HepG2 (cell line): ENCODE measurements at regions not wholly inside any gene's neighbourhood (a gene's known extent, or its start where the extent isn't known, plus 50 kb on each side); places are given as distances from the start of the nearest gene placed in this dataset.
A peak's percentile ranks its signal among the peaks of the same experiment; 100 is the strongest.

Experiments used
- BCL6 ChIP-seq: IDR thresholded peaks from 2 replicates; pipeline ENCODE4 v1.6.1; 2016; ENCODE audit warnings: missing genetic modification reagents, missing compliant biosample characterization
- FOXA3 ChIP-seq: IDR thresholded peaks from 2 replicates; pipeline ENCODE4 v1.6.1; 2016; ENCODE audit warnings: missing genetic modification reagents, missing compliant biosample characterization
- GZF1 ChIP-seq: sonication (generic); formaldehyde crosslinking; IDR thresholded peaks from 2 replicates; pipeline ENCODE4 v1.5.1; 2020; ENCODE audit warnings: mild to moderate bottlenecking, missing genetic modification reagents
- HDAC1 ChIP-seq: sonication (generic); formaldehyde crosslinking; IDR thresholded peaks from 2 replicates; pipeline ENCODE4 v1.5.1; 2020; ENCODE audit warnings: mild to moderate bottlenecking, missing genetic modification reagents
- IKZF5 ChIP-seq: IDR thresholded peaks from 2 replicates; pipeline ENCODE4 v1.6.1; 2018; ENCODE audit warnings: missing genetic modification reagents, mild to moderate bottlenecking, missing compliant biosample characterization
- ISL2 ChIP-seq: sonication (generic); formaldehyde crosslinking; IDR thresholded peaks from 2 replicates; pipeline ENCODE4 v1.5.0; 2020; ENCODE audit warnings: missing genetic modification reagents
- JUN ChIP-seq: sonication (generic); formaldehyde crosslinking; IDR thresholded peaks from 2 replicates; pipeline ENCODE4 v1.4.0; 2020; ENCODE audit warnings: mild to moderate bottlenecking, missing genetic modification reagents
- JUNB ChIP-seq: sonication (generic); formaldehyde crosslinking; IDR thresholded peaks from 2 replicates; pipeline ENCODE4 v1.8.0; 2022; ENCODE audit warnings: missing genetic modification reagents, mild to moderate bottlenecking, borderline replicate concordance
- JUND ChIP-seq: sonication (generic); formaldehyde crosslinking; IDR thresholded peaks from 2 replicates; pipeline ENCODE4 v1.8.0; 2022; ENCODE audit warnings: mild to moderate bottlenecking, missing genetic modification reagents
- MIER3 ChIP-seq: IDR thresholded peaks from 2 replicates; pipeline ENCODE4 v1.6.1; 2016; ENCODE audit warnings: missing compliant biosample characterization, borderline replicate concordance
- NCOA2 ChIP-seq: sonication (generic); formaldehyde crosslinking; IDR thresholded peaks from 2 replicates; pipeline ENCODE4 v1.8.0; 2022; ENCODE audit warnings: inconsistent platforms
- NR2F6 ChIP-seq, 2 experiments: IDR thresholded peaks; 2 replicates each; pipeline ENCODE4 v1.6.1; 2016; ENCODE audit warnings: antibody characterized with exemption in 1 of 2, mild to moderate bottlenecking in 1 of 2
- NRL ChIP-seq: sonication (generic); formaldehyde crosslinking; IDR thresholded peaks from 2 replicates; pipeline ENCODE4 v1.5.0; 2020; ENCODE audit warnings: missing genetic modification reagents, mild to moderate bottlenecking, moderate library complexity, borderline replicate concordance
- PRDM15 ChIP-seq: sonication (generic); formaldehyde crosslinking; IDR thresholded peaks from 2 replicates; pipeline ENCODE4 v1.4.0; 2020; ENCODE audit warnings: missing genetic modification reagents
- SKI ChIP-seq: fragments of 450-650 bp; IDR thresholded peaks from one replicate; pipeline ENCODE4 v1.6.1; 2018; ENCODE audit warnings: mild to moderate bottlenecking; ENCODE audit not compliant: partially characterized antibody
- SOX13 ChIP-seq, 3 experiments: fragments of 450-650 bp in 1 of 3; sonication (generic) in 1 of 3; formaldehyde crosslinking in 1 of 3; IDR thresholded peaks in 2 of 3; conservative IDR thresholded peaks in 1 of 3; 2 replicates each; pipeline versions ENCODE4 v1.5.0 to v1.6.1; 2016 to 2020; ENCODE audit warnings: antibody characterized with exemption in 1 of 3, mild to moderate bottlenecking in 1 of 3, missing compliant biosample characterization in 1 of 3, missing genetic modification reagents in 1 of 3, moderate library complexity in 1 of 3
- TEAD3 ChIP-seq: optimal IDR thresholded peaks from 2 replicates; pipeline ENCODE3; 2016; ENCODE audit warnings: borderline replicate concordance
- ZBTB2 ChIP-seq: sonication (generic); formaldehyde crosslinking; IDR thresholded peaks from 2 replicates; pipeline ENCODE4 v1.8.0; 2022; ENCODE audit warnings: low read depth, missing genetic modification reagents
- ZFP36L1 ChIP-seq: sonication (generic); formaldehyde crosslinking; IDR thresholded peaks from 2 replicates; pipeline ENCODE4 v1.8.0; 2022; ENCODE audit warnings: mild to moderate bottlenecking, missing genetic modification reagents, moderate library complexity
- ZNF12 ChIP-seq: sonication (generic); formaldehyde crosslinking; IDR thresholded peaks from 2 replicates; pipeline ENCODE4 v1.5.0; 2020; ENCODE audit warnings: missing genetic modification reagents
- ZNF230 ChIP-seq: sonication (generic); formaldehyde crosslinking; IDR thresholded peaks from 2 replicates; pipeline ENCODE4 v1.4.0; 2020; ENCODE audit warnings: mild to moderate bottlenecking, missing genetic modification reagents
- ZNF432 ChIP-seq: sonication (generic); formaldehyde crosslinking; IDR thresholded peaks from 2 replicates; pipeline ENCODE4 v1.5.0; 2020; ENCODE audit warnings: missing genetic modification reagents, mild to moderate bottlenecking, borderline replicate concordance
- ZNF44 ChIP-seq: sonication (generic); formaldehyde crosslinking; IDR thresholded peaks from 2 replicates; pipeline ENCODE4 v1.5.1; 2020; ENCODE audit warnings: mild to moderate bottlenecking, missing genetic modification reagents
- ZNF746 ChIP-seq: sonication (generic); formaldehyde crosslinking; IDR thresholded peaks from 2 replicates; pipeline ENCODE4 v1.8.0; 2022; ENCODE audit warnings: mild to moderate bottlenecking, missing genetic modification reagents
- ZNF784 ChIP-seq: sonication (generic); formaldehyde crosslinking; IDR thresholded peaks from 2 replicates; pipeline ENCODE4 v1.5.1; 2020; ENCODE audit warnings: missing genetic modification reagents, mild to moderate bottlenecking, borderline replicate concordance
- ZNF878 ChIP-seq: sonication (generic); formaldehyde crosslinking; IDR thresholded peaks from 2 replicates; pipeline ENCODE4 v1.8.1; 2023; ENCODE audit warnings: mild to moderate bottlenecking, missing genetic modification reagents, moderate library complexity

- TF ChIP-seq NRL (CRISPR knock-in tag) = no peak
- TF ChIP-seq ZBTB2 (CRISPR knock-in tag) = no peak
- TF ChIP-seq FOXA3 (CRISPR knock-in tag) = peak; percentile 65
- no peak for TF ChIP-seq IKZF5 (CRISPR knock-in tag)
- no peak for TF ChIP-seq HDAC1 (CRISPR knock-in tag)
- TF ChIP-seq ZNF12 = no peak
- no peak for TF ChIP-seq ZFP36L1 (CRISPR knock-in tag)
- no peak for TF ChIP-seq NR2F6 (IDR thresholded peaks at IDR 0.05)
- peak; percentile 13; the same call in 1 of the 2 replicates for TF ChIP-seq NR2F6 (CRISPR knock-in tag; IDR thresholded peaks at IDR 0.05)
- TF ChIP-seq GZF1 (CRISPR knock-in tag) = no peak
- no peak for TF ChIP-seq ZNF44 (CRISPR knock-in tag)
- TF ChIP-seq JUN (CRISPR knock-in tag) = peak; percentile 33; the same call in 1 of the 2 replicates
- peak; percentile 21 for TF ChIP-seq TEAD3 (CRISPR knock-in tag)
- no peak for TF ChIP-seq JUNB (CRISPR knock-in tag)
- peak; percentile 78 for TF ChIP-seq BCL6 (CRISPR knock-in tag)
- TF ChIP-seq ZNF746 (CRISPR knock-in tag) = no peak
- TF ChIP-seq ZNF432 = no peak
- no peak for TF ChIP-seq ZNF230 (CRISPR knock-in tag)
- TF ChIP-seq PRDM15 (CRISPR knock-in tag) = peak; percentile 69; the same call in 1 of the 2 replicates
- no peak for TF ChIP-seq ZNF878 (CRISPR knock-in tag)
- TF ChIP-seq JUND = peak; percentile 71; the same call in 1 of the 2 replicates
- TF ChIP-seq ISL2 (CRISPR knock-in tag) = no peak
- peak; percentile 34 for TF ChIP-seq SKI
- TF ChIP-seq NCOA2 (CRISPR knock-in tag) = no peak; the same call in 1 of the 2 replicates
- TF ChIP-seq SOX13 (IDR thresholded peaks at IDR 0.05) = no peak
- peak in 1 of 2 experiments; percentile 13; a peak in 1 of 4 replicates for TF ChIP-seq SOX13 (CRISPR knock-in tag; conservative IDR thresholded peaks at IDR 0.05 in 1 of 2, IDR thresholded peaks at IDR 0.05 in 1 of 2)
- TF ChIP-seq ZNF784 (CRISPR knock-in tag) = no peak
- TF ChIP-seq MIER3 (CRISPR knock-in tag) = no peak
Observed at GRCh38 chr9:105054491-105054890, 126.5 kb upstream of the ABCA1 start (continued).
